Thoracic aorta (tissue), 2 donors: ENCODE measurements at regions not wholly inside any gene's neighbourhood (a gene's known extent, or its start where the extent isn't known, plus 50 kb on each side); places are given as distances from the start of the nearest gene placed in this dataset.

Source experiments
- ATAC-seq: fragments of 150-250 bp; one replicate; pipeline ENCODE4 v1.8.0; 2017; ENCODE audit warnings: low read depth; ENCODE audit not compliant: insufficient number of reproducible peaks, low FRiP score
- DNase-seq: peaks from one replicate; pipeline ENCODE4 v3.0.0-alpha.2; 2020; ENCODE audit warnings: low spot score
- H3K27ac ChIP-seq, 2 donors: fragments of 200-600 bp; sonication (generic); 1 replicate in 1 of 2; 2 replicates in 1 of 2; pipeline ENCODE4 v1.5.1; 2016; ENCODE audit warnings: mild to moderate bottlenecking in 2 of 2, moderate library complexity in 2 of 2
- H3K27me3 ChIP-seq: fragments of 200-600 bp; sonication (generic); replicated peaks from 2 replicates; pipeline ENCODE4 v1.6.0; 2016; ENCODE audit warnings: mild to moderate bottlenecking; ENCODE audit not compliant: insufficient read depth
- H3K36me3 ChIP-seq: fragments of 200-600 bp; sonication (generic); one replicate; pipeline ENCODE4 v1.5.1; 2016
- H3K4me1 ChIP-seq, 2 donors: fragments of 200-600 bp; sonication (generic); 1 replicate in 1 of 2; 2 replicates in 1 of 2; pipeline versions ENCODE4 v1.5.1 to v1.6.0; 2016; ENCODE audit warnings: low read depth in 2 of 2, mild to moderate bottlenecking in 1 of 2; ENCODE audit not compliant: control insufficient read depth in 1 of 2
- H3K4me3 ChIP-seq: fragments of 200-600 bp; sonication (generic); 2 replicates; pipeline ENCODE4 v1.5.1; 2016; ENCODE audit warnings: mild to moderate bottlenecking
- H3K9me3 ChIP-seq: fragments of 200-600 bp; sonication (generic); 2 replicates; pipeline ENCODE4 v1.5.1; 2016
- TF ChIP-seq, protein P1 (sequence below): fragments of 200-600 bp; sonication (generic); IDR thresholded peaks from one replicate; pipeline ENCODE4 v1.5.1; 2019; ENCODE audit warnings: antibody characterized with exemption

DNA sequence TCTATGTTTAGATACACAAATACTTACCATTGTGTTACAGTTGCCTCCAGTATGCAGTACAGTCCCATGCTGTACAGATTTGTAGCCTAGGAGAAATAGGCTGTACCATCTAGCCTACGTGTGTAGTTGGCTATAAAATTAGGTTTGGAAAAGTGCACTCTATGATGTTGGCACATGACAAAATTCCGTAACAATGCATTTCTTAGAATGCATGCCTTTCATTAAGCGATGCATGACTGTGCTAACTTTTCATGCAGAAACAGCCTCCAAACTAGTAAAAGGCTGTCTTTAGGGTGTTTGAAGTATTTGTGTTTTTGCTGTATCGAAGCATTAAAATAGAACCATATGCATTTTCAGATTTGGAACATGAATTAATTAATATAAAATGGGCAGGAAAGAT is 157.9 kb downstream of the RMI1 start:
- peaks cover 10 to 15% of the 10 kb centered on the region in 2 donors for H3K4me1 ChIP-seq
- ATAC-seq (no peak), DNase-seq (no peak)
- H3K27ac ChIP-seq, result no peak overlapping the region
- H3K9me3 ChIP-seq, result no peaks in the 10 kb centered on the region
- no peaks in the 10 kb centered on the region for H3K27me3 ChIP-seq
- no peaks in the 10 kb centered on the region for H3K36me3 ChIP-seq
- no peak overlapping the region for H3K4me3 ChIP-seq
- TF ChIP-seq, protein P1, sequence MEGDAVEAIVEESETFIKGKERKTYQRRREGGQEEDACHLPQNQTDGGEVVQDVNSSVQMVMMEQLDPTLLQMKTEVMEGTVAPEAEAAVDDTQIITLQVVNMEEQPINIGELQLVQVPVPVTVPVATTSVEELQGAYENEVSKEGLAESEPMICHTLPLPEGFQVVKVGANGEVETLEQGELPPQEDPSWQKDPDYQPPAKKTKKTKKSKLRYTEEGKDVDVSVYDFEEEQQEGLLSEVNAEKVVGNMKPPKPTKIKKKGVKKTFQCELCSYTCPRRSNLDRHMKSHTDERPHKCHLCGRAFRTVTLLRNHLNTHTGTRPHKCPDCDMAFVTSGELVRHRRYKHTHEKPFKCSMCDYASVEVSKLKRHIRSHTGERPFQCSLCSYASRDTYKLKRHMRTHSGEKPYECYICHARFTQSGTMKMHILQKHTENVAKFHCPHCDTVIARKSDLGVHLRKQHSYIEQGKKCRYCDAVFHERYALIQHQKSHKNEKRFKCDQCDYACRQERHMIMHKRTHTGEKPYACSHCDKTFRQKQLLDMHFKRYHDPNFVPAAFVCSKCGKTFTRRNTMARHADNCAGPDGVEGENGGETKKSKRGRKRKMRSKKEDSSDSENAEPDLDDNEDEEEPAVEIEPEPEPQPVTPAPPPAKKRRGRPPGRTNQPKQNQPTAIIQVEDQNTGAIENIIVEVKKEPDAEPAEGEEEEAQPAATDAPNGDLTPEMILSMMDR, result no peak

DNA sequence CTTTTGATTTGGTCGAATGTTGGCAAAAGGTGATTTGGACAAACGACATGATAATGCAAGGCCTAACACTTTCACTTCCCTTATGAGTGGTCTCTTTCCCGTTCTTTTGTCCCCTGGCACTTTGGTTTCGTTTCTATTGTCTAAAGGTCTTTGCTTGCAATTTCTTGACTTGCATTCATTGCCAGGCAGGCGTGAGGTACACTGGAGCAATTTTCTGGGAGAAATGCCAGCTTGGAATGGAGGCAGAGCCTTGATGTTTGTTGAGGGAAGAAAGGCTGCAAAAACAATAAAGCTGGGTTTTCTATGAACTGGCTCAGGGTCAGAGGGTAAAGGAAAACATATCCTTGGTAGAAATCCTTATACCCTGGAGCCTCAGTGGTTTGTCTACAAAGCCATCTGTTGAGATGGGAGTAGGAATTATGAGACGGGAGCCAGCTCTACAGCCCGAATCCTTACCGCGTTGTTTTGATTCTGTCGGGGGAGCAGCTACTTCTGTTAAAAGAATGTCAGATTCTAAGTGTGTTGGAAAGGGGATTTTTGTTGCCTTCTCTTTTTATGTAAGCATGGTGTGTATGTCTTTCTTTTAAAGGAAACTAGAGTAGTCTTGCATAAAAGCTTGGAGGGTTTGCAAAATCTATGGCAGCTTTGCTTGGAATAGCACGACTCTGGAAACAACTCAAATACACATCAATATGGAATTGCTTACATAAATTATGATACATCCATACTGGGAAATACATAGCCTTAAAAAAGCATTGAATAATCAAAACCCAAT is 158.9 kb downstream of the RMI1 start:
- H3K4me3 ChIP-seq, result peak overlapping the region; percentile 43
- H3K27me3 ChIP-seq, result no peaks in the 10 kb centered on the region
- H3K9me3 ChIP-seq, result no peaks in the 10 kb centered on the region
- H3K27ac ChIP-seq, result no peak overlapping the region
- ATAC-seq, result peak; percentile 19
- TF ChIP-seq, protein P1, result no peak
- DNase-seq, result no peak
- peaks cover 10 to 15% of the 10 kb centered on the region in 2 donors for H3K4me1 ChIP-seq
- H3K36me3 ChIP-seq, result no peaks in the 10 kb centered on the region

DNA sequence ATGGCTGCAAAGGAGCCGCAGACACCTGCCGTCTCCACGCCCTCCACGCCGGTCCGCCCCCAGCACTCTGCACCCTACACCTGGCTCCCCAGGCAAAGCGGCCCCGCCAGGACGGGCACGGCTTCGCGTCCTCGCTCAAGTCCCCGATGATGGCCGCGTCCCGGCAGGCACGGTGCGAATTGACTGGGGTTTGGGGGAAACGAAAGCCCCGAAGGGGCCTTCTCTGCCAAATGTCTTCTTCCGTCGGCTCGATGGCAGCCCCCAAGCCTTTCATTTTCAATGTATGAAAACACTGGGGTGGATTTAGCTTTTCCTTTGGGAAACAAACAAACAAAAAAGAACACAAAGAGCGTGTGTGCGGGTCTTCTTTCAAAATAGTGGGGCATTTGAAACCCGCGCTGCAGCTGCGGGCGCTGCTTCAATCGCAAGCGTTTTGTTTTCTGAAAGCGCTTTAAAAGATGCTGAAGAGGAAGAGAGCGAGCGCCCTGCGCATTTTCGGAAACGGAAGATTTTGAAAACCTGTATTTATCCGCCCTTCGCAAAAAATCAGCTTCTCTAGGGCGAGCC is 160.0 kb downstream of the RMI1 start:
- ATAC-seq, result no peak

DNA sequence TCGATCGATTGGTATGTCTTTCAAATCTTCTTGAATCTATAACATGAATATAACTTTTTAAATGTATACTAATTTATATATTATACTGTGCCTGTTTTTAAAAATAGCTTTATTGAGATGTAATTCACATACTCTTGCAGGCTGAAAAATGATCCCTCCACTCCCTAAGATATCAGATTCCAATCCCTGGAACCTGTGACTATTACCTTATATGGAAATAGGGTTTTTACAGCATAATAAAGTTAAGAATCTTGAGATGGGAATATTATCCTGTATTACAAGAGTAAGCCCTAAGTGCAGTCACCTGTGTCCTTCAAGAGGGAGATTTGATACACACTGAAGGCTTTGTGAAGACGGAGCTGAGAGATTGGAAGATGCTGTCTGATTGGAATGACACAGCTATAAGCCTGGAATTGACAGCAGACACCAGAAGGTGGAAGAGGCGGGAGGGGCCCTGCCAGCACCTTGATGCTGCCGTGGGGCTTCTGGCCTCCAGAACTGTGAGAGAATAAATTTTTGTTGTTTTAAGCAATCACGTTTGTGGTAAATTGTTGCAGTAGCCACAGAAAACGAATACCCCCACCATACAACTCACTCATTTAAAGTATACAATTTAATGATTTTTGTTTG is 161.3 kb downstream of the RMI1 start:
- H3K9me3 ChIP-seq, result no peaks in the 10 kb centered on the region
- ATAC-seq (no peak), DNase-seq (no peak)
- peaks cover 16 to 21% of the 10 kb centered on the region in 2 donors for H3K4me1 ChIP-seq
- no peak overlapping the region for H3K4me3 ChIP-seq
- TF ChIP-seq, protein P1, result no peak
- no peak overlapping the region for H3K27ac ChIP-seq
- no peaks in the 10 kb centered on the region for H3K27me3 ChIP-seq
- H3K36me3 ChIP-seq, result no peaks in the 10 kb centered on the region

More for the DNA sequence above, 160.0 kb downstream of the RMI1 start:
- Histone ChIP-seq H3K9me3 (no peaks in the 10 kb centered on the region), H3K4me3 (peak overlapping the region; percentile 61), H3K27ac (no peak overlapping the region), H3K4me1 (peaks cover 10 to 15% of the 10 kb centered on the region in 2 donors), H3K36me3 (no peaks in the 10 kb centered on the region), H3K27me3 (no peaks in the 10 kb centered on the region)
- TF ChIP-seq, protein P1, result no peak
- DNase-seq, result no peak

DNA sequence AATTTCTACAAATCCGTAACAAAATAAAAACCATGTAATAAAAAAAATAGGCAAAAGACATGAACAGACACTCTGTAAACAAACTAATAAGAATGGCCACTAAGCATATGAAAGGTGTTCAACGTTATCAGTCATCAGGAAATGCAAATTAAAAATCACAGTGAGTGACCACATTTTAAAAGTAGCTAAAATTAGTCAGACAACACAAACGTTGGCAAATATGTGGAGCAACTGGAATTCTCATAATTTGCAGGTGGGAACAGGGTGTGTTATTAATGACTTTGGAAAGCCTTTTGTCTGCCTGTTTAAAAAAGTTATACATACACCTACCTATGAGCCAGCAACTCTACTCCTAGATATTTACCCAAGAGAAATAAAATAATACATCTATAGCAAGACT is 164.4 kb downstream of the RMI1 start:
- ATAC-seq (no peak), DNase-seq (no peak)
- no peak overlapping the region for H3K27ac ChIP-seq
- no peaks in the 10 kb centered on the region for H3K36me3 ChIP-seq
- no peak overlapping the region for H3K4me3 ChIP-seq
- TF ChIP-seq, protein P1, result no peak
- no peaks in the 10 kb centered on the region for H3K27me3 ChIP-seq
- peaks cover 20 to 24% of the 10 kb centered on the region in 2 donors for H3K4me1 ChIP-seq
- no peaks in the 10 kb centered on the region for H3K9me3 ChIP-seq
